NCI-H2081 (cell line): ENCODE measurements at regions not wholly inside any gene's neighbourhood (a gene's known extent, or its start where the extent isn't known, plus 50 kb on each side); places are given as distances from the start of the nearest gene placed in this dataset.
"Not testable (repeated sequence)": the region's sequence is repeated elsewhere in the genome, so short reads cannot be mapped to it uniquely, and the experiment has no call there.

Source experiments
- DNase-seq, 2 experiments: peaks; one replicate each; lab custom pipeline; 2025; lab: John Stamatoyannopoulos, UW

DNA sequence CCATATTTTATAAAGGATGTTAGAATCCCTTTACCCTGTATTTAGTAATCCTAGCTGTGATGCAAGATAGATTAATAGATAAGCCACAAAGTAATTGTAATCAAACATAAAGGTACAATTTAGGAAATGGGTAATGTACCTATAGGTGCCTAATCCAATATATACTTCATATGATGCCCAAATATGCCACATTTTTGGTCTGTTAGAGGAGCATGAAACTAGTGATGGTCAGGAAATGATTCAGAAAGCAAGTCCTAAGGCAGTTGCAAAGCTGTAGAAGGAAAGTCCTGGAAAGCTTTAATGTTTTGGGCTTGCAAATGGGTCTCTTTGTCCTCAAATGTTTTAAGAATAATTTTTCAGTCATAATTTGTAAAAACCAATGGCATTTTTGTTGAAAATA lies 76.6 kb upstream of the PTPRK start:
- DNase-seq: no peak

DNA sequence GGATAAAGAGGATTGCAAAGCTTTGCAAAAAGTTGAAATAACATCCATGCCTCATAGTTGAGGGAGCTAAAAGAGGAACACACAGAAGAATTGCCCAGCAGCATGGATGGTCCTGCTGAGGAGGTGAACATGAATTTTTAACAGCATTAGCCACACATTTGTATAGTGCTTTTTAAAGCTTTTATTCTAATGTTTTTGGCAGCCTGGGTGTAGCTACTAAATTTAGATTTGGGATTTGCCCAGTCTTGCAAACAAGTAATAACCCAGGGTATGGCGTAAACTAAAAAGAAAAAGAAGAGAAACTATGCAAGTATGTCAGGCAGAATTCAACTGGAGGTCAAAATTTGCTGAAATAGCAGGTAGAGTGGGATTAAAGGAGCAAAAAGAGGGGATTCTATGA lies 75.1 kb upstream of the PTPRK start:
- DNase-seq: no peak

DNA sequence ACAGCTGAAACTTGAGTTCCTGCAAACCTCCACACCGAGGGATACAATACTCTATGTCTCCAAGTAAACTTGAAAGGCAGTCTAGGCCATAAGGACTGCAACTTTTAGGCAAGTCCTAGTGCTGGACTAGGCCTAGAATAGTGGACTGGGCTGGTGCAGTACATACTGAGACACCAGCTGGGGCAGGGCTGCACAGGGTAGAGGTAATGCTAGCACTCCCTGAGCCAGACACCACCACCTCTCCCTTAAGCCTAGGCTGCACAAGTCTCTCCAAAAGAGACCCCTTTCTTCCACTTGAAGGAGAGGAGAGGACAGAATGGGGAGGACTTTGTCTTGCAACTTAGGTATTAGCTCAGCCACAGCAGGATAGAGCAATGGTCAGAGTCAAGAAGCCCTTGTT lies 65.7 kb upstream of the PTPRK start:
- DNase-seq: no peak

DNA sequence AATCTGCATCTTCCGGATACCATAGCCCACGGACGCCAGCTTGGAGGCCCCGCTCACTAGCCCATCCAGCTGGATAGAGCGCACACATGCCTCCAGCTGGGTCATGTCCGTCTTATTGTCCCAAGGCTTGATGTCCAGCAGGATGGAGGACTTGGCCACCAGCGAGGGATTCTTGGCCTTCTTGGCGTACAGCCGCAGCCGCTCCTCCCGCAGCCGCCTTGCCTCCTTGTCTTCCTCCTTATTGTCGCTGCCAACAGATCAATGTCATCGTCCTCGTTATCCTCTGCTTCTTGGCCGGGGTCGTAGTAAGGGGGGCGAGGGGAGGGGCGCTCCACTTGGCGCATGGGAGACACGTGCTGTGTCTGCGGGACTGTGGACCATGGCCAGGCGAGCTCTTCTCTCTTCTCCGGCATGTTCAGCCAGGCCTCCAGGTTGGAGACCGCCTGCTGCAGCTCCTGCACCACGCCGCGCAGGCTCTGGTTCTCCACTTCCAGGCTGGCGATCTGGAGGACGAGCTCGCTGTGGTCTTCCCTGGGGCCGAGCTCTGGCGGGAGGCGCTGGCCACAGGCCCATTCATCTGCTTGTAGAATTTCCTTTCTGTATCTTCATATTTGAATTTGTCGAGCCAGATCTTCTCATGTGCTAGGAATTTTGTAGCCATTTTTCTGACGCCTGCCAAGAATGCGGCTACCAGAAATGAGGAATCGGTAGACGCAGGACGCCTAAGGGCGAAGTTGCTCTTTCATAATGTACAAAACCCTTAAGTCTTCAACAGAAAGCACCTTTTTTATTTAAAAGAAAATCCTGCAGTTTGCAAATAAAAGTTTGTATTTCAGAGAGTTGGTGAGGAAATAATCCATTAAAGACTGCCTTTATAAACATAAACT lies 60.1 kb upstream of the PTPRK start:
- DNase-seq: no peak

DNA sequence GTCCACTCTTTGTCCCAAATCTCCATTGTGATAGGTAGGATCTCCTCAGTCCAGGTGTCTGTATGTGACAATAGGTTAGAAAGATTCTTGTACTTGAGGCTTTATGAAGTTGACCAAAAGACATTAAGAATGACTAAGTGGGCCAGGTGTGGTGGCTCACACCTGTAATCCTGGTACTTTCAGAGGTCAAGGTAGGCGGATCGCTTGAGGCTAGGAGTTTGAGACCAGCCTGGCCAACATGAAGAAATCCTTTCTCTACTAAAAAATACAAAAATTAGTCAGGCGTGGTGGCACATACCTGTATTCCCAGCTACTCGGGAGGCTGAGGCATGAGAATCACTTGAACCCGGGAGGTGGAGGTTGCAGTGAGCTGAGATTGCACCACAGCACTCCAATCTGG lies 54.9 kb upstream of the PTPRK start:
- DNase-seq: not testable (repeated sequence)

DNA sequence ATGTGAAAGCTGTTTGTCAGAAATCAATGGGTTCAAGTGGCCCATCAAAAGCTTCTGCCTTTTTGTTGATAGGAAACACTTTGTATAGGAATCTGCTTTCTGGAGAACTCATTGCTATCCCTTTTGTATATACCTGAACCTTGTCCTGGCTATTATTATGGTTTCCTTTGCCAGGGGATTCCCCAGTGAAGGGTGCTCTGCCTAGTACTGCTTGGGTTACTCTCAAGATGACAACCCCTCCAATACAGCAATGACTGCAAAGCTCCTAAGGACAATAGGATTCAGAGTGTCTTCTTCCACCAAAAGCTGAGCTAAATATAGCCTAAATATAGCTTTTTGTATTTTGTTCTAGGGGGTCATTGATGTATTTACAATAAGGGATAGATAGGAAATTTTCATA lies 54.0 kb upstream of the PTPRK start:
- no peak for DNase-seq

DNA sequence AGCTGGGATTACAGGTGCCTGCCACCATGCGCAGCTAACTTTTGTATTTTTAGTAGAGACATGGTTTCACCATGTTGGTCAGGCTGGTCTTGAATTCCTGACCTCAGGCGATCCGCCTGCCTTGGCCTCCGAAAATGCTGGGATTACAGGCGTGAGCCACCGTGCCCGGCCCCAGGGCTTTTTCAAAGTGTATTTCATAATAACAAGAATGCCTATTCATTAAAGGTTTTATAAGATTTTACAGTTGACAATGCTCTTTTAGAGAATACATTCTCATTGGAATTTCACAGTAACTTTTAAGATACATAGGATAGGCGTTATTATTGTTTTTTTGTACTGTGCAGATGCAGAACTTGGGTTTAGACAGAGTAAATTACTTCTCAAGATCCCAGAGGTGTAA lies 52.6 kb upstream of the PTPRK start:
- DNase-seq: no peak

DNA sequence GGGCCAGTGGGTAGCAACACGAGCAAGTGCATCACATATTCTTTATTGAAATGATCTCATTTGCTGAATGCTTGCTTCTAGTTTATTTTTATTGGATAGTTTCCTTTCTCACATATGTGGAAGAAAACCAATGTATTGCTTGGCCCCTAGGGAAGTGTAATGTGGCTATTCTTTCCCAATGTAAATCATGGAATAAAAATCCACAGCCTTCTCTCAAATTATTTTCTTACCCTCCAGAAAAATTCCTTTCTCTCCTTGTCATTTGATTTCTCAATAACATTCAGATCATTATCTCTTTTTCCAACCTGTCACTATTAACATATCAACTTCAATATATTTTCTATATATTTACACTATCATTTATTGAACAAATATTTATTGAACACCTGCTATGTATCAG lies 51.9 kb upstream of the PTPRK start:
- DNase-seq: no peak

DNA sequence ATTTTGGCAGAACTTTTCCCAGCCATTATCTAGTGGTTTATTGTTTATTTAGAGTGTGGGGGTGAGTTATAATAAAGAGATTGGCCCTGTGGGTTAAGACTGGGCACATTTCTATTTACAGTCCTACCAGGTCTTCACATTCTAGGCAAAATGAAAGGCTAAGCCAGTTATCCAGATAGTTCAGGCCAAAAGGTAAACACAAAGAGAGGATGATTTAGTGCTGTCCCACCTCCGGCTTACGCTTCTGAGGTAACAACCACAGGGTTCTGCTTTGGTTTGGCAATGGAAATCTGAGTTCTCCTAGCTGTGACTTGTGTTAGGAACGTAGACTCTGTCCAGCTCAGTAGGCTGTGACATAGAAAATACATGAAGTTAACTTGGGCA lies 50.3 kb upstream of the PTPRK start:
- no peak for DNase-seq

DNA sequence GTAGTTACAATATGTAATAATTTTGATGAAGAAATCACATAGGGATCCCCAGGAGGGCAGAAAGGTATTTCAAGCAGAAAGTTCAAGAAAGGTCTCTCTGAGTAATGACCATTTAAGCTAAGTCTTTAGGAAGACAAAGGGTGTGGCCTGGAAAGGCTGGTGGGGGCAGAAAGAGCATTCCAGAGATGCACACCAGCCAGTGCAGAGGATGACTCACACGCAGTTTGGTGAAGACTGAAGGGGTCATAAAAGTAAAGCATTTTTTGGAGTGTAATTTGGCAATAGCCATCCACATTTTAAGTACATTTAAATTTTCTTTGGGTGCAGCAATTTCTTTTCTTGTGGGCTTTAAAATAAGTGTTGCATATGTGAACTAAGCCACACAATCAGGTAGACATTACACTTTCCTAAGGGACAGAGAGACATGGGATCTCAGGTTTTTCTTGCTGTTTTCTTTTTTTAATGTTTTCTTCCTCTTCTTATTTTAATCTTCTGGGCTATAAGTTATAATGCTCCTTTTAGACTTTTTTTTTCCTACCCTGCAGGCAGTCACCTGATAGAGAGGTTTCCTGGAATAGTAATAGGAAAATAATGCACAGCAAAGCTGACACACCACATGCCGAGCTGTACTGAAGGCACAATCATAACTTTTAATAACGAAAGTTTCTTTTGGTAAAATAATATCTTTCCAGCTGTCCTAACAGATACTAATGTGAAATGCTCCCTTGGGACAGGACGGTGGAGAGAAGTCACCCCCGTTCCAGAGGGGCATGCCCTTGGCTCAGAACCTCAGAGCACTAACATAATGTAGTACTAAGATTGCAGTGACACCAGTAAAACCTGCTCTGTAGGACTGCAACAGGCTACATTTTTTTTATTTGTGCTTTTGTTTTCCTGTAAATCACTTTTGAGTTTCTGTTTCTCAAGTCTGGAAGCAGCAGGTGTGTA lies 49.6 kb upstream of the PTPRK start:
- no peak for DNase-seq
